ENCODE measurements at regions not wholly inside any gene's neighbourhood (a gene's known extent, or its start where the extent isn't known, plus 50 kb on each side); places are given as distances from the start of the nearest gene placed in this dataset.
"Not testable (repeated sequence)": the region's sequence is repeated elsewhere in the genome, so short reads cannot be mapped to it uniquely, and the experiment has no call there.

DNA sequence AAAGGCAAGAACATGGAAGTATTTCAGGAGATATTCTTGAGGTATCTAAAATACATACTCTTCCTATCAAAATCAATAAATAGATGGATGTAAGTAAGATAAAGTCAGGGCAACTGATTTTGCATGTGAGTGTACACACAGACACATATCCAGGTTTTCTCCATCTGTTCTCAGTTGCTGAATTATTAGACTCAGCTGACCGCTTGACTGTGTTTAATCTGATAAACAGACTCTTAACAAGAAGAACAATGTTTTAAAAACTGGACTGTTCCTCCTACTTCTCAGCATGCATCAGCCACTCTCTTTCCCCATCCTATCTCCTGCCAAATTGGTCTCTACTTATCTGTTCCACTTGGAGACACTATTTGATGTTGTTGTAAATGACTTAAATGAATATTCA lies 73.5 kb downstream of the GOLGA8G start:
- WGBS, 10 experiments = 11 to 100% (median 78%) methylated on average over 1 of the region's 1 CpG; no CpG with 5 or more reads in 1 of the 10 experiments
- in situ Hi-C loops (cut with MboI; ENCODE audit: low pct_unique_long_range_greater_than_20kb in 2 of 9, low sequenced_read_pairs in 9 of 9, unreplicated experiment in 9 of 9) = no loop called here
- ATAC-seq (replicated peaks in 6 of 8) = no peak
- Histone ChIP-seq H3K4me1 (replicated peaks in 1 of 2) (no peaks in the 10 kb centered on the region), H3K4me3 (no peak overlapping the region), H3K27ac (no peak overlapping the region)

DNA sequence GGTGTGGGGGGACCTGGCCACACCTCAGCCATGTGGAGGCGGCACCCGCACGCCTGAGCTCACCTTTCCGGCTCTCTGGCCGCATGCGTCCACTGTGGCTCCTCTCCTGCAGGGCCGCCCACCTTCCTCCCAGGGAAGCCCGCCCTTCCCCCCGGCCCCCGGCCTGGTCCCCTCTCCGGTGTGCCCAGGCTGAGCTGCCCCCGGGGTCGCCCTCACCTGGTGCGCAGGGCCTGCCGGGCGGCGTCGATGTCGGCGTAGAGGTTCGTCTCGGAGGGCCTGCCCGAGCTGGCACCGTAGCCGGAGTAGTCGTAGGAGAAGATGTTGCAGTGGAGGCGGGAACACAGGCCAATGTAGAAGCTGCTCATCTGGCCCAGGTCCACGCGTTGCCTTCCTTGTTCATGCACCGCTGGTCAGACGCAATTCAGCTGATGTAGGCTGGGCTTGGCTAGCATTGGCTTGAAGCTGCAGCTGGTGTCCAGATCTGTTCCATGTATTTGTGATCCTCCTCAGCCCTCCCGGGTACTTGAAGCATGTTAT lies 75.3 kb downstream of the GOLGA8G start:
- ATAC-seq (replicated peaks in 6 of 8); H3K27ac ChIP-seq; in situ Hi-C loops (cut with MboI; ENCODE audit: low pct_unique_long_range_greater_than_20kb in 2 of 9, low sequenced_read_pairs in 9 of 9, unreplicated experiment in 9 of 9); H3K4me3 ChIP-seq; H3K4me1 ChIP-seq (replicated peaks in 1 of 2): not testable (repeated sequence)
- 5 to 90% (median 75%) methylated on average over 2 to 13 of the region's 32 CpGs; no CpG with 5 or more reads in 2 of the 10 experiments for WGBS, 10 experiments

DNA sequence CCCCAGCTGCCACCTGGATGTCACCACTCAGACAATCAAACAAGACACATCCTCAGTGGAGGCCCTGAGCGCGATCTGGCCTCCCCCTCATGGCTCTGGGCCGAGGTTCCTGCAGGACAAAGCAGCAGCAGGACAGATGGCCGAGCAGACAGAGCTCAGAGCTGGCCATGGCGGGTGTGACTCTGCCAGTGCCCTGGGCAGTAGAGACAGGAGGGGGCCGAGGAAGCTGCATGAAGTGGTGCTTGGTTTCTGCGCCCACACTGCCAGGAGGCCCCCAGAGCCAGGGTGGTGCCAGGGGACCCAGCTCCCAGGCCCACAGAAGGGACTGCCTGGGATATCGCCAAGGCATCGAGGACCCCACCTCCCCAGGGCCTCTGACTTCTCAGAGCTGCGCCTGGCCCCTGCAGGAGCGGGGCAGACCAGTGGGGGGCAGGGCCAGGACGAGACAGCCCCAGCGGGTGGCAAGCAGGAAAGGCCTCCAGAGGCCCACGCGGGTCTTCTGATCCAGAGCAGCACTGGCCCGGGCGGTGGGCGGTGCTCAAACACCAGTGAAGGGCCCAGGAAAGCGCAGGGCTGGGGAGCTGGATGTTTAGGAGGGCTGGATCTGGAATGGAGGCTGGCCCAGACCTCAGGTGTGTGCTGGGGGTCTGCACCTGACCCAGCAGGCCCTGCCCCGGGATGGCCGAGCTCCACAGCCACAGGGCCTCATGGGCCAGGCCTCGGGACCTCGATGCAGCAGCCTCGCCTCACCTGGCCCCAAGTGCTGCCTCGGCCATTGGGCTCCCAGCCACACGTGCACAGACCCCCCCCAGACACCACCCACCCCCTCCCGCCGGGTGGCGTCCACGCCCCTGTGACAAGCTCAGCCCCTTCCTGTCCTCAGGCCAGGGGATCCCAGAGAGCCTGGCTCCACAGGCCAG lies 76.0 kb downstream of the GOLGA8G start:
- Histone ChIP-seq H3K4me1 (replicated peaks in 1 of 2) (no peaks in the 10 kb centered on the region), H3K4me3 (no peak overlapping the region), H3K27ac (no peak overlapping the region)
- 39 to 82% (median 67%) methylated on average over 2 to 19 of the region's 30 CpGs; no CpG with 5 or more reads in 2 of the 10 experiments for WGBS, 10 experiments
- ATAC-seq (replicated peaks in 6 of 8) = no peak
- in situ Hi-C loops (cut with MboI; ENCODE audit: low pct_unique_long_range_greater_than_20kb in 2 of 9, low sequenced_read_pairs in 9 of 9, unreplicated experiment in 9 of 9) = no loop called here

DNA sequence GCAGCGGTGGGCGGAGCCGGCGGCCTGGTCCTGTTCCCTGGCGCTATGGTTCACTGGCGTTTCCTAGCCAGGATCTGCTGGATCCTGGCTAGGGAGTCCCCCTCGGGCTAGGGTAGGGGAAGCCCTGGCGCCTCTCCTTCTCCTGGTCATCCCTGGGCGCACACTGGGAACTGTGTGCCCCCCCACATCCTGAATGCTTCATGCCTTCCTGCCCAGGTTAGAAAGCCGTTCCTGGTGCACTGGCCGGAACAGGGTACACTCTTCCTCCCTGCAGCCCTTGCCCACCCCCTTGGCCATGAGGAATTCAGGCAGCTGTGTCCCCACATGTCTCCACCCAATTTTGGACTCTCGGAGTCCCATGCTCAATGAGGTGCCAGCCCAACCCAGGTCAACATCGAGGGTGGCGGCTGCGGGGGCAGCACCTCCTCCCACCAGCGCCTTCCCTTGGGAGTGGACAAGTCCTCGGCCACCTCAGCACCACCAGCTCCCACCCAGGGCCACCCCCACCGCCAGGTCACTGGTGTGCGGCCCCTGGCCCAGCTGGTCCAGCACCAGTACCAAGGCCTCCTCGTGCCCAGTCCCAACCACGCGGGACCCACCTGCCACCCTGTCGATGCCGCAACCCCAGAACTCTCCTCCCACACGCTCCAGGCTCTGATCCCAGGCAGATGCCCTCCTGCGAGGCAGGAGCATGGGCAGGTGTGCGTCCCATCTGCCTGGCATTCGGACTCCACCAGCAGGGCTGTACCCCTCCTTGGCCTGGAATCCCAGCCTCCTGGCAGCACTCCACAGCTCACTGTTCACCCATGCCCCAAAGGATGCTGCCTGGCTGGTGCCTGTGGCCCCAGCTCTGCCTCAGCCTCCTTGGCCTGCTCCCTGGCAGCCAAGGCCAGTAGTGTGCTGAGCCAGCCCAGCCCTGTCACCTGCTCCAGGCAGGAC lies 77.0 kb downstream of the GOLGA8G start:
- in situ Hi-C loops (cut with MboI; ENCODE audit: low pct_unique_long_range_greater_than_20kb in 2 of 9, low sequenced_read_pairs in 9 of 9, unreplicated experiment in 9 of 9); H3K4me3 ChIP-seq; H3K4me1 ChIP-seq (replicated peaks in 1 of 2); ATAC-seq (replicated peaks in 6 of 8); H3K27ac ChIP-seq: not testable (repeated sequence)
- 47 to 100% (median 88%) methylated on average over 3 to 7 of the region's 28 CpGs; no CpG with 5 or more reads in 3 of the 10 experiments for WGBS, 10 experiments

DNA sequence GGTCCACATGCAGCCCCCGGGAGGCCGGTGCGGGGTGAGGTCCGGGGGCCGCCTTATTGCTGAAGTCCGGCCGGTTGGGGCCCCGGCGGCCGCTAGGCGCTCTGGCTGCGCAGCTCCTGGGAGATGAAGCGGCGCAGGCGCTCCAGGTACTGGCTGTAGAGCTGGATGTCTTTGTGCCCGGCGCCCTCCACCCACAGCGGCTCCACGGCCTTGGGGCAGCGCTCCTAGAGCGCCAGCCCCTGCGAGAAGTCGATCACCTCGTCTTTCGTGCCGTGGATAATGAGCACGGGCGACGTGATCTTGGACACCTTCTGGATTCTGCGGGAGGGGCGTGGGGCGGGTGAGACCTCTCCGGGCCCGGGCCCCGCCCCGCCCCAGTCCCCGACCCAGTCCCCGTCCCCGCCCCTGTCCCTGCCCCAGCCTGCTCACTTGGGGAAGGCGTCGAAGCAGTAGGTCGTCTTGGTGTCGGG lies 76.3 kb downstream of the GOLGA8F start:
- WGBS, 10 experiments = no CpG with 5 or more reads among the region's 43 CpGs
- H3K4me3 ChIP-seq = peak overlapping the region; percentile 29 to 42 (median 38)
- ATAC-seq (replicated peaks in 6 of 8) = peak in 5 of 8 experiments; percentile 45 to 58 (median 56)
- H3K27ac ChIP-seq; H3K4me1 ChIP-seq (replicated peaks in 1 of 2); in situ Hi-C loops (cut with MboI; ENCODE audit: low pct_unique_long_range_greater_than_20kb in 2 of 9, low sequenced_read_pairs in 9 of 9, unreplicated experiment in 9 of 9): not testable (repeated sequence)
